GM18861 (cell line): ENCODE measurements at regions not wholly inside any gene's neighbourhood (a gene's known extent, or its start where the extent isn't known, plus 50 kb on each side); places are given as distances from the start of the nearest gene placed in this dataset.

Source experiments
- ATAC-seq: cut with Tn5 transposase; IDR thresholded peaks from one replicate; pipeline ENCODE4 v1.9.1; 2021; ENCODE audit not compliant: unreplicated experiment

DNA sequence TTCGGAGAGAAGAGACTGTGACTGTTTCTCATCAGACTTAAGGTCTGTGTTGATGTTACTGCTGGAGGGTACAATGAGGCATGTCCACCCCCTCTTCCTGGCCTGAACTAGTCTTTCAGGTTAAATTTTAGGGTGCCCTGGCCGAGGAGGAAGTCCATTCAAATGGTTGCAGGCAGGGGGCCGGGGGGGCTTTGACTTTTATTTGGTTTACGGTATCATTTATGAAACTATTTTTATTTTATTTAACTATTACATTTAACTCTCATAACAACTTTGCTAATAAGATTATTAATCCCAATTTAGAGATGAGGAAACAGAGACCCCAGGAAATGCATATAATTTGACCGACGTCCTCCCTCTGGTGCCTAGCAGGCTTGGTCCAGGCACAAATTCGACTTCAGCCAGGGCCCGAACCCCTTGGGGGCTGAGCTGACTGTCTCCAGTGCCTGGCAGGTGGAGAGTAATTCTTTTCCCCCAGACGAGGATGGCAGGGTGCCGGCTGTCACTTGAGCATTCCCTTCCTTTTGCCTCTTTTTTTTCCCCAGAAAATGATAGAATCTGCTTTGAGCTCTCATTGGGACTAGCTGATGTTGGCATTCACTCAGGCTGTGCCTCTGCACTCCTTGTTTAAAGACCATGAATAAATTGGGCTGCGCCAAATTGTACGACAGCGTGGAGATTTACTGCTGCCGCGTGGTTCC lies 255.3 kb upstream of the SALL3 start:
- ATAC-seq = no peak

DNA sequence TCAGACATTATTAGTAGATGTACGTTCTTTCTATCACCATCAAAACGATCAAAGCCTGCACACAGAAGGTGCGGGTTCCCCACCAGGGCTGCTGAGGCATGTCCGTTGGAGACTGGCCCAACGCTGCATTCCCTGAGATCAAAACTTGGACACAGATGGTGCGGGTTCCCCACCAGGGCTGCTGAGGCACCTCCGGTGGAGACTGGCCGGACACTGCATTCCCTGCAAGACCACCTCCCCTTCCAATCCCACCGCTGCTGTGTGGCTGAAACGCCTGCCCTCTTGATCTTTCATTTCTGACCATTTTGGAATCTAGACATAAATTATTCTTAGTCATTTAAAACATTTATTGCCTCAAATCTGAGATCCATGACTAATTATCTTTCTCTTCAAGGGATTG lies 254.2 kb upstream of the SALL3 start:
- no peak for ATAC-seq

DNA sequence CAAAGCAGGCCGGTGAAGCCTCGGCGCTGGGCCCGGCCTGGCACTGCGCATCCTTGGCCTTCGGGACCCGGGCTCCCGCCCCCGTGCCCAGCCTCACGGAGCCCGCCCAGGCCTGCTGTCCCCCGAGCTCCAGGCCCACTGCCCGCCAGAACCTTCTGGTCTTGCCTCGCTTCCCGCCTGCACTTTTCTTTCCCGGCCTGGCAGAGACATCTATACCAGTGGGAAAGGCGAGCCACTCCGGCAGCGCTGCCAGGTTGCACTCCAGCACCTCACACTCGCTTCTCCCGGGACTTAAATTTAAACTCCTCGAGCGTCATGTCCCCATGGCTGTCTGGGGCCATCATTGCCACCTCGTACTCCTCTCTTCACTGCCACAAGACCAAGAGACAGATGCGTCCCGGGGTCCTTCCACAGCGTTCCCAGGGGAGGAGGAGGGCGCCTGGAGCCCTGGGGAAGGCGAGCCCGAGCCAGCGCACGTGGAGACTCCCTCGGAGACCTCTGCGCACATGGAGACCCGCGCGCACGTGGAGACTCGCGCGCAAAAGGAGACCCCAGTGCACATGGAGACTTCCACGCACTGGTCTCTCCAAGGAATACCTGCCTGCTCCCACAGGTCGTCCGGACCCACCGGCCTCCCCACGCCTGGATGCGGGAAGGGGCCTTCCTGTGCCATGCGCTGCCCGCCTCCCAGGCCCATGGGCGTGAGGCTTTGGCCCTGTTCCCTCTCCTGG lies 253.1 kb upstream of the SALL3 start:
- ATAC-seq = no peak

DNA sequence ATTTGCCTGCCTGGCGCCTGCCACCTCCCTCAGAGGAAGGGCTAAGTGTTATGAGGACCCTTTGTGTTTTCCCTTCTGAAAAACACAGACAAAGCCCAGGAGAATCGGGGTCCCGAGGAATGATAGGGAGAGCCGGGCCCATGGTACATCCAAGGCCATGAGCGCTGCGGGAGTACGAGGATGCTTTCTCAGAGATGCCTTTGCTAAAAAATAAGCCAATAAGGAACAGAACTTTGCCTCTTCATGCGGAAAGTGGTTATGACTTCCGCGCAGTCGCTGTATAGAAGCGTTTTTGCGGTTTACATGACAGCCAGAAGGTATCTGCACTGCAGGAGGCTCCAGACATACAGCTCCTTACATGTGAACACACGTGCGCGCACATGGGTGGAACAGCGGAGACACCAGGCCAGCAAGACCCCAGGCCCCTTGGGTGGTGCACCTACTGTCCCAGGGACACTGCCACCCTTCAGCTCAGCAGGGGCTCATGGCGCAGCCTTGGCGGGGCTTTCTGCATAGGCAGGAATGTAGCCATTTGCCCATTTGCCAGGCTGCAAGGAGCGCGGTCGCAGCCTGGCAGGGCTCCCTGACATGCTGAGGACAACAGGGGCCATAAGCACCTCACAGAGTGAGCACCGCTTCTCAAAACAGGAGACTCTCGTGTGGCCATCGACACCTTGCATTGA lies 252.4 kb upstream of the SALL3 start:
- ATAC-seq = no peak

DNA sequence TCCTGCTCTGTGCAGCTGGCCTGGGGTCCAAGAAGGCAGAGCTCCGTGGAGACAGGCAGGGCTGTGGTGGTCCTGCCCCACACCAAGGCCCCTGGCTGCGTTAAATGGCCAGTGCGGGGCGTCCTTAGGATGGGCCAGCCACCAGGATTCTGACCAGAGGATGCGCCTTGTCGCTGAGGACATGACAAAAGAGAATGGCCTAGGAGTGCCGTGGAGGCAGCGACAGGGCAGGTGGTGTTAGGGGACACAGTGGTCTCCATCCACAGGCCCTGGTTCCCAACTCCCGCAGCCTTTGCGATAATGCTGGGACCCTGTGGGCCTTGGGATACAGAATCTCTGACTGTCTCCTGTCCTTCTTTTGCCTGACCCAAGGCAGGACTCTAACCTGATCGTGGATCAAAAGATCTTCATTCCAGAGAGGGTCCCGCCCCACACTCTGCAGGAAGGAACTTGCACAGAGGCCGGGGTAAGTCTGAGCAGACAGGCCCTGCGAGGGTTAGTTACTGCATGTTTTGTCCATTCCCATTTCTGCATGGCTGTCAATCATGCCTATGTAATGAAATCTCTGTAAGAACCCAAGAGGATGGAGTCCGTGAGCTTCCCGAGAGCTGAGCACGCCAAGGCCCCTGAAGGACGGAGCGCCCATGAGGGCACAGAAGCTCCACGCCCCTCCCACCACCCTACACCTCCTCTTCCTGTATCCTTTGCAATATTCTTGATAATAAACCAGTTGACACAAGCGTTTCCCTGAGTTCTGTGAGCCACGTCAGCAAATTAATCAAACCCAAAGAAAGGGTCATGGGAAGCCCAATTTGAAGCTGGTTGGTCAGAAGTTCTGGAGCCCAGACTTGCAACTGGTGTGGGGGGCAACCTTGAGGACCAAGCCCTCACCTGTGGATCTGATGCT lies 251.5 kb upstream of the SALL3 start:
- ATAC-seq = no peak

DNA sequence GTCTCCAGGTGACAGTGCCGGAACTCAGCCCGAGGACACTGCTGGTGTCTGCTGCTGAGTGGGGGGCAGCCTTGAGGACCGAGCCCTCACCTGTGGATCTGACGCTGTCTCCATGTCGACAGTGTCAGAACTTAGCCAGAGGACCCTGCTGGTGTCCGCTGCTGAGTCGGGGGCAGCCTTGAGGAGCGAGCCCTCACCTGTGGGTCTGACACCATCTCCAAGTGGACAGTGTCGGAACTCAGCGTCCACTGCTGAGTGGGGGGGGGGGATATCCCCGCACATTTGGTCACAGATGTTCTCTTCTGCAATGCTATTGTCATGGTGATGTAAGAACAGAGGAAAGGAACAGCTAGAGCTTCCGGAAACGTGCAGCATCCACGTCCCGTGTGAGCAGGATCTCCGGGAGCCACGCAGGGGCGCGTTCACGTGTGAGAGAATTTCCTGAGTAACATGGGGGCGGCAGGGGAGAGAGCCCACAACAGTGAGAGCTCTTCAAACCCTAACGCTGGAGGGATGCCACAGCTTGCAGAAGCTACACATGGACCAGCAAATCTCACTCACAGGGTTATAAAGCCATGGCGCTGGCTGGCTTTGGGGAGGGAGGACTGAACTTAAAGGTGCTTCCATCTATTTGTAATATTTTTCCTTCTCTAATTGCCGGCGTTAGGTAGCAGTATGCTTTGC lies 250.7 kb upstream of the SALL3 start:
- no peak for ATAC-seq

DNA sequence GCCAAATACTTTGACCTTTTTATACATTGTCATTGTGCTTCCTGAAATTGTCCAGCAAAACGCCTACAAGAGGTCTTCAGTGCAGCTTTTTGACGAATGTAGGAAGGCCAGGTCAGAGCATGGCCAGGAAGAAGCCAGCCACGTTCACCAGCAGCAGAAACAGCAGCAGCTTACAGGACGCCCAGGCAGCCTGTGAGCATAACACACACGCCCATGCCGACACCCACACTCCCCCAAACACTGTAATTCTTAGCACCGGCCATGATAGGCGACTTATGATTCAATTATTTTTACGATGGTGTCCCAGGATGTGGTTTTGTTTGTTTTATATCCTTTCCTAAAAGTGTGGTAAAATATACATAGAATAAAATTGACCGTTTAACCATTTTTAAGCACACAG lies 249.1 kb upstream of the SALL3 start:
- ATAC-seq = no peak

DNA sequence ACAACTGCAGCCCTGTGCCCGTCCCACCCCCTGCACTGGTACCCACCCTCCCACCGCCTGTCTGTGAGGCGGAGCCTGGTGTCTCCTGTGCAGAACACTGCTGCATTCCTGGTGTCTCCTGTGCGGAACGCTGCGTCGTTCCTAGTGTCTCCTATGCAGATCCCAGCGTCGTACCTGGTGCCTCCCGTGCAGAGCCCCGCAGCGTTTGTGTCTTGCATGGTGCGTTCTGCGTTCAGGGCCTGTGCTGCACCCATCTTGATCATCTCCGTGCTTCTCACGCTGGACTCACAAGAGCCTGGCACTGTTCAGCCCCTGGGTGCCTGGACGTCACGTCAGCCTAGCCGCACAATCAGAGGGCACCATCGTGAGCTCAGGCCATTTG lies 248.6 kb upstream of the SALL3 start:
- ATAC-seq = no peak

DNA sequence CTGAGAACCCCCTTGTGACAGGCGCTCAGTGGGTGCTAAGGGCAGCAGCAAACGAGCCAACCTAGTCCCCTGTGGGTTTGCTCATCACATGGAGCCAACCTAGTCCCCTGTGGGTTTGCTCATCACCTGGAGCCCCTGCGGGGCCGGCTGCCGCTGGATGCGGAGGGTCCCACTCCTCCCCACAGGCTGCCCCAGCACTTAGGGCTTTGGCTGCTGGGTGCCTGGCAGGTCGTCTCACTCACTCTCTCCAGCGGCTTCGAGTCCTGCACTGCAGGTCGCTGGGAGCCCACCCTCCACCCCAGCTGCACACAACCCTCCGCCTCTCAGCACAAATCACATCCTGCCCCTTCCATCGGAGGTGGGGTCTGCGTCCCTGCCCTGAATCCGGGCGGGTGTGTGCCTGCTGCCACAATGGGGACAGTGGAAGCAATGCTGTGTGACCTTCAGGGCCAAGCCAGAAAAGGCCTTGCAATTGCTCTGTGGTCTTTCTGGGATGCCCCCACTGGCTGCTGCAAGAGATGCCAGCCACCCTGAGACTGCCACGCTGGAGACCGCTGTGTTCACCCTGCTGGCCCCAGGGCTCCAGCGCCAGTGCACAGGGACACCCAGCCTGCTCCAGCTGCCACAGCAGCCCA lies 248.1 kb upstream of the SALL3 start:
- ATAC-seq = no peak

DNA sequence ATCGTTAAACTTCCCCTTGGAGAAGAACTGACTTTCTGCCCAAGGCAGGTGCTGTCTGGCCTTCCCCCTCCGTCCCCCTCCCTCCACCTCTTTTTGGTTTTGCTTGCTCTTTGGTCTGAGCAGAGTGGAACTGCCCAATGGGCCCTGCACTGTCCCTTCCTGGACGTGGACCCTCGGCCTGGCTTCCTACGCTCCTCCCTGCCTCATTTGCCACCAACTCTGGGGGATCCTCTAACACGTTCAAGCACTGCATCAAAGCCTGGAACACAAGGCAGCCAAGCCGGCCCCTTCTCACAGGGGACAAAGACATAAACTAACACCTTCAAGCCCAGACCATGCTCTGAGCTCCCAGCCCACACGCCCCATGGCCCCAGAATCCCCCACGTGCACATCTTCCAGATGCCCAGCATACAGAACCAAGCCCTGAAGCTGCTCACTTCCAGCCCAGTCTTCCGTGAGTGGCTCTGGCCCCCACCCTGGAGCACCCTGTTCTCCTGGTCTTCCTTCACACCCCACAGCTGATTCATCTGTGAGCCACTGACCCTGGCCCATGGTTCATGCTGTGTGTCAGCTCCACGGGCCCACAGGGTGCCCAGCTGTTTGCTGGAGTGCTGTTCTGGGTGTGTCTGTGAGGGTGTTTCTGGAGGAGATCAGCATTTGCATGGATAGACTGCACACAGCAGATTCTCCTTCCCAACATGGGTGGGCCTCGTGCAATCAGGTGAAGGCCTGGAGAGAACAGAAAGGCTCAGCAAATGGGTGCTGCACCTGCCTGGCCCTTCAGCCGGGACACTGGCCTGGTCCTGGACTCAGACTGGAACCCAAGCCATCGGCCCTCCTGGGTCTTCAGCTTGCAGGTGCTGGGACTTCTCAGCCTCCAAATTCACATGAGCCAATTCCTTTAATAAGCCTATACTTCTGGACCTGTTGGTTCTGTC lies 247.1 kb upstream of the SALL3 start:
- no peak for ATAC-seq

DNA sequence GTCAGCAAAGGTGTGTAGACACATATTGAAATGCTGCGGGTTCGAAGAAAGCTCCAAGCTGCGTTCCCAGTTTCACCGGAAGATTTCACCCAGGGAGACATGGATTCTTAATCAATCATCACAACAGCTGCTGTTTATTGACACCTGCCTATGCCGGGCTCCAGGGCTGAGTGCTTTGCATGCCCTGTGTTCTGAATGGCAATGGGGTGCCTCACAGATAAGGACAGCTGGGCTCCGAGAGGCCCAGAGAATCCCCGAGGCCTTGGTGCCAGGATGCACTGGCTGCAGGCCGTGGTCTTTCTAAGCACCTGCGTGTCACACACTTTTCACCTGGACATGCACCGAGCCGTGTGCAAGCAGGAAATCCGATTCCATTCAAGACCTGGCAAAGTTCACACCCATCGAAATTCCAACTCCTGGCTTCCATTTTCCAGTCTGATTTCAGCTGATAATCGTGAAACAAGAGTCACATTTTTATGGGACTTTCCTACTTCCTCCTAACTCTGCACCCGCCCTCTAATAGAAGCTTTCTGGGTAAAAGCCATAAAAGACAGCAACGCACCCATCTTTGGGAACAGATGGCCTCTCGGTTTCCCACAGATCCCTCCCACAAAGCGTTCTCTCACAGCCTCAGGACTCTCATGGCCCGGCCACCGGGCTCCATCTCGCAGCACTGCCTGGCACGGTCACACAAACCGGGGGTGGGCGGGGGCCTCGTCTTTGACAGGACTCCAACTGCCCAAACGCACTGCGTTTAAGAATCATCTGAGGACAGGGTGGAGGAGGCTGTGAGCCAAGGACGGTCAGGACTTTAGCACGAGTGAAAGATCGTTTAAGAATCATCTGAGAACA lies 245.6 kb upstream of the SALL3 start:
- ATAC-seq = no peak

DNA sequence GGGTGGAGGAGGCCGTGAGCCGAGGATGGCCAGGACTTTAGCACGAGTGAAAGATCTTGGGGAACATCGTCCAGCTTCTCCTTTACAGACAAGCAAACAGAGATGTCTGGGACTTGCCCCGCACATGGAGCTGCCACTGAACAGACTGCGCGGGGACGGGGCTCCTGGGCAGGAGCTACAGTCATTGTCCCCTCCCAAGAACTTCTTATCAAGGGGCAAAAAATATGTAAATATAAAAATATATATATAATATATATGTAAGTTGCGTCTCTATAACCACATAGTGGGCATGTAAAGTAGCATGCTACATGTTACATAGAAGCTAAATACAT lies 245.0 kb upstream of the SALL3 start:
- no peak for ATAC-seq

DNA sequence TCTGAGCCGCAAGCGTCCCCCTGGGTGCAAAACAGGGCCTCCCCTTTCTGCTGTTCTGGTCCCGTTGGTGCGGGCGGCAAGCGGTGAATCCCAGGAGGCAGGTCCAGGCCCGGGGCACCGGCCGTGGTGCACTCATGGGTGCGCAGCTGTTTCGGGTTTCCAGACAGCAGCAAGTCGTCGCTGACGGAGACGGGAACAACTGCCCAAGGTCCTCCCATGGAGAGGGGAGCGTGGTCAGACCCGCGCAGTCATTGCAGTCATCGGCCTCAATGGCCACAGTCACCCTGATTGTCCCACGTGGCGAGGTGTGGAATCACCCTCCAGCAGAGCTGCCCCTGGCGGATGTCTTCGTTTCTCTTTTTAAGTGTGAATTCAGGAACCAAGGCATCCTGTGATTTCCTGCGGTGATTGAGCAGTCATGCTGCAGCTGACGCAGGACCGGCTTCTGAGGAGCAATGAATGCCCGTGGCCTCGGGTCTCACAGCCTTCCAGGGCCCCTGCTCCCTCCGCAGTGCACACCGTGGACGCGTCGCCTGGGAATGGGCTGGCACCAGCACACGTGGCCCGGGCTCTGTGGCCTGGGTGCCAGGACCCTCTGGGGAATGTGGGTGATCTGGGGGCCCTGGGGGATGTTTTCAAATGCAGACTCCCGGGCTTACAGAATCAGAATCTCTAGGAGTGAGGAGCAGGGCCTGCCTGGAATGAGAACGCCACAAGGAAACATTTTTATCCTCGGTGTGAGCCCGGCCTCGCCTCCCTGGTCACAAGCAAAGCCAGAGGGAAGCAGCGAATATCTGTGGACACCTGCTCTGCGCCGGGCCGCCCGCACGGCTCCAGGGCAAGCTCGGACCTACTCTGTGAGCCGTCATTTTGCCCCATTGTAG lies 244.2 kb upstream of the SALL3 start:
- ATAC-seq = no peak

DNA sequence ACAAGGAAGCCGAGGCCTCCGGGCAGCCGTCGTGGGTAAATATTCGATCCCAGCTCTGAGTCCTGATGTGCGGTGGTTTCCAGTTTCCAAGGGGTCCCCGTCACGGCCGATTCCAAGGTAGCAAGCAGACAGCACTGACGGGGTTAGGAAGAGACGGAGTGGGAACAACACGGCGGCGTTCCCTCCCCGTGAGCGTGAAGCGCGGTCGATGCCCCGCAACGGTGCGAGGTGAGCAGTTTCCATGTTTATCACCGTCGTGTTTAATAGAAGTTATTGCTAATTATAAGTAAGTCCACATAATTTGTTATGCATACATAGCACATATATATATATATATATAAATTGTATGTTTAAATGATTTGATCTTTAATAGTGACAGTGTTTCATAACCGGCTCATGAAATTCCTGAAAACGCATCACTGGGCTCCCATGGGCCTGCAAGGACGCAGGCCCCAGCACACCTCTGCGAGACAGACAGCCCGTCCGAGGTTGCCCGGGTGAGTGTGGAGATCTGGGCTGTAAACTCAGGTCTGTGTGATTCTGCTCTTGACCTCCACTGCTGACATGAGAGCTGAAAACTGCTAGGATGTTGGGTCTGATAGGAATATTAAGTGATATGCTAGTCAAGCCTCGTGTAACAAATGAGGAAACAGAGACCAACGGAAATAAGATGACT lies 243.5 kb upstream of the SALL3 start:
- no peak for ATAC-seq

DNA sequence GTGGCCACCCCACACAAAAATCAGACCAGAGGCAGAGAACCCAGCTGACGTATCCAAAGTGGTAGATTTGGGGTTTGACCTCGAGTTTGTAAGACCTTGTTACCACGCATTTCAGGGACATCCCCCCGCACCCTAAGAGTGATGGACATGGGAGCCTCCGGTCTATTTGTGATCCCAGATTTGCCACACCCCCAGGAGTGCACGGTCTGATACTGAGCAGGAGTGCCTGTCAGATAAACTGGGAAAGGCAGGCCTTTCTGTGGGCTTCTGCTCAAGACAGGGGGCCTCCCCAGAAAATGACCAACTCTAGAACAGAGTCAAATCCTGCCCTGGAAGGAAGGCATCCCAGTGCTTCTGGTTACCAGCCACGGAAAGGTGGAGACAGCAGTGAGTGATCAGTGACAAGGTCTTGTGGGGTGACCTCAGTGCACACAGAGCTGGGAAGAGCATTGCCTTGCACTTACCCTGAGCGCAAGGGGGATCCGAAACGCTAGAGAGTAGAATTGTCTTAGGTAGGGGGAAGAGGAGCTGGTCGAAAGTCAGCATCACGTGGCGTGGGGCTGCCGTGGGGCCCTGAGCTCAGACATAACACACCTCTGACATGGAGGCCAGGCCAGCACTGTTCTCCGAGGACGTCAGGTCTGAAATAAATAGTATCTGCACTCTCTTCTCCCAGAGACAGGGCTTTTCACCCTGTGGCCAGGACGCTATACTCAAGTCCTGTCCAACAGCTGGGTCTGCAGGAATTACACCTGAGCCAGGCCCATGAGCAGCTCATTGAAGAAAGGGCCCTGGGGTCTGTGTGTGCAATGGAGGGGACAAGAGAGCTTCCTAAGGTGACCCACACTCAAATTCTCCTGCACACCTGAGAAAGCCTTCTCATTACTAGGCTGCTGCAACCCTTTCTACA lies 242.4 kb upstream of the SALL3 start:
- ATAC-seq = no peak
